Uterus (tissue), 3 donors: ENCODE measurements at regions not wholly inside any gene's neighbourhood (a gene's known extent, or its start where the extent isn't known, plus 50 kb on each side); places are given as distances from the start of the nearest gene placed in this dataset.
"Not testable (repeated sequence)": the region's sequence is repeated elsewhere in the genome, so short reads cannot be mapped to it uniquely, and the experiment has no call there.

Experiments
- DNase-seq, 2 donors: peaks; one replicate each; pipeline ENCODE4 v3.0.0-alpha.2; 2019 to 2020
- H3K27ac ChIP-seq, 2 donors: fragments of 200-600 bp; sonication (generic); 1 replicate in 1 of 2; 2 replicates in 1 of 2; pipeline ENCODE4 v1.5.1; 2016 to 2018
- H3K27me3 ChIP-seq, 2 donors: fragments of 200-600 bp; sonication (generic); one replicate each; pipeline ENCODE4 v1.5.1; 2018 to 2019; ENCODE audit warnings: control low read depth in 1 of 2
- H3K36me3 ChIP-seq, 2 donors: fragments of 200-600 bp; sonication (generic); one replicate each; pipeline ENCODE4 v1.5.1; 2019; ENCODE audit warnings: control low read depth in 1 of 2
- H3K4me1 ChIP-seq, 2 donors: fragments of 200-600 bp; sonication (generic); one replicate each; pipeline ENCODE4 v1.5.1; 2018 to 2019; ENCODE audit warnings: control low read depth in 1 of 2
- H3K4me3 ChIP-seq, 2 donors: fragments of 200-600 bp; sonication (generic); 1 replicate in 1 of 2; 2 replicates in 1 of 2; pipeline ENCODE4 v1.5.1; 2018 to 2019; ENCODE audit warnings: mild to moderate bottlenecking in 1 of 2
- H3K9me3 ChIP-seq, 2 donors: fragments of 200-600 bp; sonication (generic); one replicate each; pipeline ENCODE4 v1.5.1; 2019; ENCODE audit warnings: control low read depth in 1 of 2
- POLR2A ChIP-seq, 2 donors: fragments of 450-650 bp; IDR thresholded peaks; one replicate each; pipeline ENCODE4 v1.6.1; 2016; ENCODE audit warnings: antibody characterized with exemption in 2 of 2, mild to moderate bottlenecking in 1 of 2, moderate library complexity in 1 of 2
- intact Hi-C: fragments of 100-400 bp; cut with DNase I; formaldehyde crosslinking; loops from one replicate; pipeline ENCODE4 v1.15.1; 2023; ENCODE audit warnings: low total_unique reads
- TF ChIP-seq, protein P1 (sequence below), 4 experiments: fragments of 200-600 bp in 2 of 4; fragments of 450-650 bp in 2 of 4; sonication (generic) in 2 of 4; IDR thresholded peaks; one replicate each; pipeline ENCODE4 v1.5.1; 2016 to 2019; ENCODE audit warnings: antibody characterized with exemption in 4 of 4, mild to moderate bottlenecking in 2 of 4, moderate library complexity in 1 of 4
- donor health status: DM: yes; HTN: yes; CAD: no.

GRCh38 chr1:18573170-18573569, 57.5 kb upstream of the PAX7 start:
- DNase-seq = no peak
- no peaks in the 10 kb centered on the region for H3K27me3 ChIP-seq
- no peak overlapping the region for H3K4me3 ChIP-seq
- intact Hi-C loops = no loop called here
- H3K27ac ChIP-seq = no peak overlapping the region
- no peak for TF ChIP-seq POLR2A (IDR thresholded peaks at IDR 0.05)
- TF ChIP-seq, protein P1, sequence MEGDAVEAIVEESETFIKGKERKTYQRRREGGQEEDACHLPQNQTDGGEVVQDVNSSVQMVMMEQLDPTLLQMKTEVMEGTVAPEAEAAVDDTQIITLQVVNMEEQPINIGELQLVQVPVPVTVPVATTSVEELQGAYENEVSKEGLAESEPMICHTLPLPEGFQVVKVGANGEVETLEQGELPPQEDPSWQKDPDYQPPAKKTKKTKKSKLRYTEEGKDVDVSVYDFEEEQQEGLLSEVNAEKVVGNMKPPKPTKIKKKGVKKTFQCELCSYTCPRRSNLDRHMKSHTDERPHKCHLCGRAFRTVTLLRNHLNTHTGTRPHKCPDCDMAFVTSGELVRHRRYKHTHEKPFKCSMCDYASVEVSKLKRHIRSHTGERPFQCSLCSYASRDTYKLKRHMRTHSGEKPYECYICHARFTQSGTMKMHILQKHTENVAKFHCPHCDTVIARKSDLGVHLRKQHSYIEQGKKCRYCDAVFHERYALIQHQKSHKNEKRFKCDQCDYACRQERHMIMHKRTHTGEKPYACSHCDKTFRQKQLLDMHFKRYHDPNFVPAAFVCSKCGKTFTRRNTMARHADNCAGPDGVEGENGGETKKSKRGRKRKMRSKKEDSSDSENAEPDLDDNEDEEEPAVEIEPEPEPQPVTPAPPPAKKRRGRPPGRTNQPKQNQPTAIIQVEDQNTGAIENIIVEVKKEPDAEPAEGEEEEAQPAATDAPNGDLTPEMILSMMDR (IDR thresholded peaks at IDR 0.05) = no peak
- H3K36me3 ChIP-seq = no peaks in the 10 kb centered on the region
- H3K9me3 ChIP-seq = no peaks in the 10 kb centered on the region
- H3K4me1 ChIP-seq = no peaks in the 10 kb centered on the region

DNA sequence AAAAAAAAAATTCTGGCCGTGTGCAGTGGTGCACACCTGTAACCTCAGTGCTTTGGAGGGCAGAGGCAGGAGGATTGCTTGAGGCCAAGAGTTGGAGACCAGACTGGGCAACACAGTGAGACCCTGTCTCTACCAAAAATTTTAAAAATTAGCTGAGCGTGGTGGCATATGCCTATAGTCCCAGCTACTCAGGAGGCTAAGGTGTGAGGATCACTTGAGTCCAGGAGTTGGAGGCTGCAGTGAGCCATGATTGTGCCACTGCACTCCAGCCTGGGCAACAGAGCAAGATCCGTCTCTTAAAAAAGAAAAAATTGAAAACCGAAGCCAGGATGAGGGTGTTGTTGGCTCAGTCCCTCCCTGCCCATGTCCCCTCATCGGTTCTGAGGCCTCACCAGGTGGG, 55.9 kb upstream of the PAX7 start:
- DNase-seq = no peak
- intact Hi-C loops = no loop called here
- no peaks in the 10 kb centered on the region for H3K4me1 ChIP-seq
- H3K27ac ChIP-seq = no peak overlapping the region
- no peaks in the 10 kb centered on the region for H3K27me3 ChIP-seq
- no peaks in the 10 kb centered on the region for H3K9me3 ChIP-seq
- no peak overlapping the region for H3K4me3 ChIP-seq
- no peaks in the 10 kb centered on the region for H3K36me3 ChIP-seq
- TF ChIP-seq, protein P1 (IDR thresholded peaks at IDR 0.05) = no peak
- no peak for TF ChIP-seq POLR2A (IDR thresholded peaks at IDR 0.05)

DNA sequence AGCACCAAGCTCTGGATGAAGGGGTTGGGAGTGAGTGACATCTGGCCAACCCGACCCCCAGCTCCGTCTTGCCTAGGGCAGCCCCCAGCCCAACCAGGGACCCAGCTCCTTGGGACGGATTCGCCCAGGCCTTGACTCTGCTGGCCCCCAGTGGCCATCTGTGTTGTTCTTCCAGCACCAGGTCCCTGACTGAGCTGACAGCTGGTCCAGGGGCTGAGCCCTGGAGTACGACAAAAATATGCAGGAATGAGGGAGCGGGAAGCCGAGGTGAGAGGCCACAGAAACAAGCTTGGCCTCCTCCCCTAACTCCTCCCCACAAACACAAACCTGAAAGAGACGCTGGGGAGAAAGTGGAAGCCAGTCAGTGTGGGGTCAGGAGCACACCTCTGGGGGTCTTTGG, 55.0 kb upstream of the PAX7 start:
- no peaks in the 10 kb centered on the region for H3K27me3 ChIP-seq
- no peaks in the 10 kb centered on the region for H3K9me3 ChIP-seq
- no peak for DNase-seq
- H3K27ac ChIP-seq = no peak overlapping the region
- H3K4me3 ChIP-seq = no peak overlapping the region
- intact Hi-C loops = no loop called here
- TF ChIP-seq, protein P1 (IDR thresholded peaks at IDR 0.05) = peak in 3 of 4 experiments; percentile 37 to 57 (median 49)
- no peak for TF ChIP-seq POLR2A (IDR thresholded peaks at IDR 0.05)
- H3K36me3 ChIP-seq = no peaks in the 10 kb centered on the region
- H3K4me1 ChIP-seq = no peaks in the 10 kb centered on the region

- Histone ChIP-seq H3K36me3 (no peaks in the 10 kb centered on the region), H3K27ac (no peak overlapping the region), H3K4me3 (no peak overlapping the region), H3K9me3 (no peaks in the 10 kb centered on the region), H3K27me3 (no peaks in the 10 kb centered on the region), H3K4me1 (no peaks in the 10 kb centered on the region)
- intact Hi-C loops = no loop called here
- TF ChIP-seq, protein P1 (IDR thresholded peaks at IDR 0.05) = no peak
- no peak for TF ChIP-seq POLR2A (IDR thresholded peaks at IDR 0.05)
- no peak for DNase-seq
Measured at GRCh38 chr1:18578271-18578670, 52.4 kb upstream of the PAX7 start.

- H3K4me3 ChIP-seq, H3K27me3 ChIP-seq, H3K27ac ChIP-seq, H3K4me1 ChIP-seq, H3K36me3 ChIP-seq, DNase-seq, H3K9me3 ChIP-seq, intact Hi-C loops: not testable (repeated sequence)
Measured at GRCh38 chr1:18579267-18579666, 51.4 kb upstream of the PAX7 start.

DNA sequence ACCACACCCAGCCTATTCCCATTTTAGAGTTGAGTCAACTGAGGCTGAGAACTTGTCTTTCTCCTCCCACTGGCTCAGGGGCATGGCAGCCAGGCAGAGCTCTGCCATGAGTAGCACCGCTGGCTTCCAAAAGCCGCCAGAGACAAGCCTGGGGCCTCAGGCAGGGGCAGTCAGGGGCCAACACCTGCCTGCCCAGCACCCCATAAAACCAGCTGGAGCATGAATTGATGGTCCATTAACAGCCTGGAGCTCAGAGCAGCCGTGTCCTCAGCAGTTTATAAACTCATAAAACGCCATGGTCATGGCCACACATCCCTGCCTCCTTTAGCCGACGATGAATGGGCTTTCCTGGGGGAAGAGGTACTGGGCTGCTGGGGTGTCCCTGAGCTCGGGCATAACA, 50.6 kb upstream of the PAX7 start:
- Histone ChIP-seq H3K36me3 (no peaks in the 10 kb centered on the region), H3K27ac (no peak overlapping the region), H3K4me3 (no peak overlapping the region), H3K27me3 (no peaks in the 10 kb centered on the region), H3K4me1 (no peaks in the 10 kb centered on the region), H3K9me3 (no peaks in the 10 kb centered on the region)
- intact Hi-C loops = no loop called here
- DNase-seq = no peak
- no peak for TF ChIP-seq POLR2A (IDR thresholded peaks at IDR 0.05)
- TF ChIP-seq, protein P1 (IDR thresholded peaks at IDR 0.05) = no peak
